Activated CD8-positive, alpha-beta memory T cell treated with anti-CD3 and anti-CD28 coated beads for 48 hours (primary cell): ENCODE measurements at regions not wholly inside any gene's neighbourhood (a gene's known extent, or its start where the extent isn't known, plus 50 kb on each side); places are given as distances from the start of the nearest gene placed in this dataset.

Source experiments
- DNase-seq, 3 experiments: peaks; one replicate each; pipeline ENCODE4 v3.0.0-alpha.2; 2020; ENCODE audit warnings: low read depth in 2 of 3, low spot score in 2 of 3

DNA sequence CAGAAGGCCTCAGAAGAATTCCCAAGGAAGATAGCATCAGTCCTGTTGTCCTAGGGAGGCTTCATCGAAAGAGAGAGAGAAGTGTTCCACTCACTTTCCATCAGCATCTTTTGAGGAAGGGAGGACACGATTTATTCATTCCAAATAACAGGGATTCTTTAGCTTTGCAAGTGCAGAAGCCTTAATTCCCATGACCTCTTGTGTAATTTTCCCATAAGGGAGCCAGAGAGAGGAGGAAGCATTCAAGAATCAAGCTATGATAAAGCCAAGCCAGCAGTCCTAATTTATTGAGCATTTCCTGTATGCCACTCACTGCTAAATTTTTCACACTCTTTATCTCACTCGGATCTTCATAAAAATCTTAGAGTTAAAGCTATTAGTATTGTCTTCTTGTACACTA, 169.7 kb upstream of the MITF start:
- no peak for DNase-seq

DNA sequence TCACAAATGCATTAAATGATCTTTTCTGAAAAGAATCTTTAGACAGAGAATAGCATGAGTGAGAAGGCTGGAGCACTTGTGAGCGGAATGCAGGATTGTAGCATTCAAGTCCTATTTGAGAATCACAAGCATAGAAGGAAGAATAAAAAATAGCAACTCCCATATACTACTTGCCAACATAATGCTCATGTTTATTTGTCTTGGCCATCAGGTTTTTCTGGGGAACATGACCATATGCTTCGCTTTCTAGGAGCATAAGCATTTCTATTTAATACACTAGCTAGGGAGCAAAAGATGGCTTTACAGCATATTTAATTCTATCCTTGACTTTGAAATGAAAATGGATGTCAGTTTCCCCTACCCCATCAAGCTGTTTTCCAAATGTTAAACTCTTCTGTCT, 170.3 kb upstream of the MITF start:
- no peak for DNase-seq

DNA sequence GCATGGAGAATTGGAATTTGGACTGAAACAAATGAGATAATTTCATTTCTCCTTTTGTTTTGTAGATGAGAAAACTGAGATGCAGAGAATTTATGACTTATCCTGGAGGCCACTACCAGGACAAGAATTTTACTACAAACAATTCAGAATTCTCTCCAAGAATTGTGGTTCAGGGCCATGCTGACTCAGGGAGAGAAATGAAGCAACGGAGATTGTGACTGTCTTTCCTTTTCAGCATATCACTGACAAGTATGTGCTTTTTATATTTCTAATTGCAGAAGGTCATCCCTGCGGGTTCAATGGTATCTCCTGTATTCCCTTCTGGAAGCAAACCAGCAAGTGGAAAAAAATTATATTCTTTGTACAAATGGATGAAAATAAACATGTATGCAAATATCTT, 170.8 kb upstream of the MITF start:
- DNase-seq = no peak

DNA sequence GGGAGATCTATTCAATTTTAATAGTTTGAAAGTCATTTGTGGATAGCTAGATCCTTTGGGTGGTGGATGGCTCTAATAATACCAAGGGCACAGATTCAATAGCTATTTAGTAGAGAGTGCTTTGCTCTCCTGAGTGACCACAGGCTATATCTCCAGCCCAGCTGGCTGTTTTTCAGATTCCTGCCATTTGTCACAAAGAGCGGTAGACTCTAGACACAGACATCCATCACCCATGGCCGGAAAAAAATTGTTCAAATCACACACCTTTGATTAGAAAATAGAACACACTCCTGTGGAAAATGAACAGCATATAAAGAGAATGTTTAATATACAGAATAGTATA, 171.6 kb upstream of the MITF start:
- no peak for DNase-seq

DNA sequence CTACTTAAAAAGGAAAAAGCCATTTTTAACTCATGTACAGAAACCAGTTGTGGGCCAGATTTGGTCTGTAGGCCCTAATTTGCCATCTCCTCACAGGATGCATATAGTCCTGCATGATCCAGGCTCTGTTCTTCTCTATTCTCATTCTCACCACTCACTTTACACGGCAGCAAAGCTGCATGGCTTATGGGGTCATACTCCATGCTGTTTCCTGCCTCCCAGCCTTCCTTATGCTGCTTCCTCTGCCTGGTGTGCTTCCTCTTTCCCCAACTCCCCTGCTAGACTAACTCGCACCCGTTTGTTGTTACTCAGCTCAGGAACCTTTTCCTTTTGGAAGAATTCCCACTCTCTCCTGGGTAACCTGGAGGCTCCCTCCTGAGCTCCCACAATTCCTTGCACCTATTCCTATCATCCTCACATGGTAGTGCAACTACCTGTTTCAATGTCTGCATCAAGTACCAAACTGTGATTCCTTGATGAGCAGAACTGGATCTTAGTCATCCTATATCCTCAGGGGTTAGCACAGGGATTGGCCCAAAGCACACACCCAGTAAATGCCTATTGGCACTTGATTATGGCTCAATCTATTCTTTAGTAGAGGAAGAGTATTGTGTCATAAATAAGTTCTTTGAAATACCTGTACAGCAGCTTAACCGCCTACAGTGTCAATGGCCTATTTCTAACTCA, 172.1 kb upstream of the MITF start:
- no peak for DNase-seq

DNA sequence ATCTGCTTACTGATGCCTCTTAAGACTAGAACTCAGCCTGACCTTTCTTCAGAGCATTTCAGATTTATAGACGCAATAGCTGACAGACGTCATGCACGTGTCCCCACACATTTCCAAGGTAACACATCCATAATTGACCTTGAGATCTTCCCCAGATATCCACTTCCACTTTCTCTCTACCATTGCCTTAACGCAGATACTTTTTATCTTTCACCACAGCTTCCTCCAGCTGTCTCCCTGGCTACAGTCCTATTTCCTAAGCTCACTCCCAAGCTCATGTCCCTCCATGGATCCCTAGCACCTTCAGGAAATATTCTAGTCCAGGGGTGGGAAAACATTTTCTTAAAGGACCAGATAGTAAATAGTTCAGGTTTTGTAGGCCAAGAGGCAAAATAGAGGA, 173.0 kb upstream of the MITF start:
- DNase-seq = no peak

DNA sequence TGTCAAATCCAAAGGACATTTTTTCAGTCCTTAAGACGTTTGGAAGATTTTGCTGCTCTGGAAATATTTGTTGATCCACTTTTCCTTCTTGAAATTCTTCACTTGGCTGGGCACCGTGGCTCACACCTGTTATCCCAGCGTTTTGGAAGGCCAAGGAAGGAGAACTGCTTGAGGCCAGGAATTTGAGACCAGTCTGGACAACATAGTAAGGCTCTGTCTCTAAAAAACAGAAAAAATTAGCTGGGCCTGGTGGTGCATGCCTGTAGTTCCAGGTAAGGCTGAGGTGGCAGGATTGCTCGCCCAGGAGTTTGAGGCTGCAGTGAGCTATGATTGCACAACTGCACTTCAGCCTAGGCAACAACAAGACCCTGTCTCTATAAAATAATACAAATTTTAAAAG, 173.9 kb upstream of the MITF start:
- no peak for DNase-seq

DNA sequence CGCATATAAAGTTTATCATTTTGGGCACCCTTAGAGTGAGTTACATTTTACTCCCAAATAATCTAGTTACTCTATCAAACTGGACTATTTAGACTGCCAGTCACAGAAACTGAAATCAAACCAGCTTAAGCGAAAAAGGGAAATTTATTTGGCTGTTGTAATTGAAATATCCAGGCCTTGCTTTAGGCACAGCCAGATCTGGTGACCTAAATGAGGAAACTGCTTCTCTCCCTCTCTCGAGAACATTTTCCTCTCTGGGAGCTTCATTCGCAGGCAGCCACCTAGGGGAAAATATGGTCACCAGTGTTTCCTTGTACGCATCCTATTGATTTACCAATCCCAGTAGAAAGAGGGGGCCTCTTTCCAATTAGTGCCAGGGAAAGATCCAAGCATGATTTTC, 175.3 kb upstream of the MITF start:
- DNase-seq = no peak

DNA sequence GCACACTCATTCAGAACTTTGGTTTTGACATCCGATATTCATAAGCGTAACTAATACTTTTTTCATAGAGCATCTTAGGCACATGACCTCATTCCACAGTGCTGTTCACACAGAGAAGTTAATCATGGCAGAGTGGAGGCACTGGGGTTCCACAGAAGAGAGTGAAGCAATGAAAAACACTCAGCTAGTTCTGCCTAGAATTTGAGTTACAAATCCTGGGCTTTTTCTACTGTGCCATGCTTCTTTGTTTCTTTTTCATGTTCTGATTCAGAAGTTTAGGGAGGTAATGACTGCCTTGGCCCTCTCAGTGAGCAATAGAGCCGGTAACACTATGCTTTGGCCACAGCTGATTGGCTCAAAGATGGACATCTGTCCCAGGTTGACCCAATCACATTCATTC, 176.1 kb upstream of the MITF start:
- DNase-seq = no peak

DNA sequence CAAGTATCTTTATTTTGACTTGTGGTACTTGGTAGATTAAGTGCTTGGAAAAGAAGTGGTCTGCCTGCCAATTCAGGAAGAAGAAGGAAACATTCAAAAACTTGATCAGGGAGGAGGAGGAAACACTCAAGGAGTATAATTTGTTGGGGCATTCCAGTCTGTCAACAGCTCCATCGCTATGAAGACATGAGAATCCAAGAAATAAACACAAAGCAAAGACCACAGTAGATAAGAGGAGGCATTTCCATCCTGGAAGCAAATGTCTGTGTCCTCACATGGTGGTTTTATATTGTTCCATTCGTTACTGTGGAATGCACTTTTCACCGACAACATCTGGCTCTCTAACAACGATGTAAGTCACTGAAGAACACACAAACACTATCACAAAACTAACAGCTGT, 176.1 kb upstream of the FRMD4B start:
- no peak for DNase-seq

DNA sequence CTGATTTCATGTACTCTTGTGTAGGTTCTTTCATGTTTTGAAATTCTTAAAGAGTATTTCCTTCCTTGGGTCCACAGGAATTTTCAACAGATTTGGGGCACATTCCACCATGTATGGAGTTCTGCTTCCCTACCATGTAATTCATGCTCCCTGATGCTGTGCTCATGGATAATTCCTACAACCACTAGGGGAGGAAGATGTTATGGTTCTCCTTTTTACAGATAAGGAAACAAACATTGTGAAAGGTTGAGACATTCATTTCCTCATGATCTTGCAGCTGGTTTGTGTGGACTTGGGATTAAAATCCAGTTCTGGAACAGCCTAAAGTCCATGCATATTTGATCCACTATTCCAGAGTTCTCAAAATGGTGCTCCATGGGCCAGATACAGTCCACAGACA, 174.9 kb upstream of the FRMD4B start:
- DNase-seq = no peak

DNA sequence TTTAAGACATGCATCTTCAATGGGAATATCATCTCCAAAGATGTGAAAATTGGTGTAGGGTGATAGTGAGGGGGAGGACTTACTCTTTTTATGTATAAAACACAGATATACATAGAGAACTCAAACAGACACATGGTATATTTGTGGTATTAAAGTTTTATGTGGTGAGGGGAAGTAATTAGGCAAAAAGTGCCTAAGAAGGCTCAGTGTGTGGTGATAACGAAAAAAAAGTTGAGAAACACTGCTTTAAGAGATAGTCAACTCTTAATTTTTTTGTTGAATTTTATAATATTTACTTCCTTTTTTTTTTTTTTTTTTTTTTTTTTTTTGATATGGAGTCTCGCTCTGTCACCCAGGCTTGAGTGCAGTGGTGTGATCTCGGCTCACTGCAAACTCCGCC, 174.2 kb upstream of the FRMD4B start:
- no peak for DNase-seq

DNA sequence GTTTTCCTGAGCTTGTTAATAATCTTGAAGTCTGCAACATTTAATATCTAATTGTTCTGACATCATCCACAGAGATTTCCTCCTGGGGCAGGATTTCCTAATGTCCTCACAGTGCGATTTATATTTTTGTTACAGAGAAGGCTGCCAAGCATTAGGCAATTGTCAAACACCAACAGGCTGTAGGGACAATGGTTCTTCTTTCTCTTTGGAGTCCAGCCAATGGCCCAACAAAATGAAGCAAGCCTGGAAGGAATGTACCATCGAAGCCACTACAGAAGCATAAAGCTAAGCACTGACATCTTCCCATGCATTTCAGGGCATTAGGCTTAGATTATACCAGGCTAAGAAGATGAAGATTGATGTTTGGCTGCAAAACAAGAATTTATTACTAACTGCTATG, 173.0 kb upstream of the FRMD4B start:
- no peak for DNase-seq

DNA sequence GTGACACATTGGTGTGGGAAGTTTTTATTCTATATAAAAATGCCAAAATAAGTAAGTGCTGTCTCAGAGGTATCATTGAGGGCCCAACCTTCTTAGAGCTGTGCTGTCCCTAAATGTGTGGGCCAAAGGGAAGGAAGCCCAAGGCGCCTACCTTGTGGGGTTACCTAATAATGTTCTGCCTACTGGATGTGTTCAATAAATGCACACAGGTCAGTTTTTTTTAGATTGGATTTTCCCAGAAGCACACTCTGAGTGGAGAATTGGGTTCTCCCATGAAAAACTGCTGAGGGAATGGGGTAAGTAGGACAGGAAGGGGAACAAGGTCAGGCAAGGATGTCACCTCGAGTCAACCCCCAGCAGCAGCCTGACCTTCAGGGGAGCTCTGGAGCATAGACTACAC, 168.7 kb upstream of the FRMD4B start:
- DNase-seq = no peak

DNA sequence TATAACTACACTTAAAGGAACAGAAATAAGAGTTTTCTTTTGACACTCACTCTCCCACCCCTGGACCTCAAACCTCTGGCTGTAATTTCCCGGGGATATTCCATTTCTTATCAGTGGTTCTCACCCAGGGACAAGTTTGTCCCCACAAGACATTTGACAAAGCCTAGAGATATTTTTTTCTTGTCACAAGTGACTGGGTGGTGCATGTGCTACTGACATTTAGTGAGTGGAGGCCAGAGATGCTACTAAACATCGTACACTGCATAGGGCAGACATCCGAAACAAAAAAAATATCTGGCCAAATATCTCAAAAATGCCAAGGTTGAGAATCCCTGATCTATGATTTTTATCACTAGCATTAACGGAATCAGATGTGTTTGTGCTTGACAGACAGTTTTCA, 168.0 kb upstream of the FRMD4B start:
- no peak for DNase-seq

DNA sequence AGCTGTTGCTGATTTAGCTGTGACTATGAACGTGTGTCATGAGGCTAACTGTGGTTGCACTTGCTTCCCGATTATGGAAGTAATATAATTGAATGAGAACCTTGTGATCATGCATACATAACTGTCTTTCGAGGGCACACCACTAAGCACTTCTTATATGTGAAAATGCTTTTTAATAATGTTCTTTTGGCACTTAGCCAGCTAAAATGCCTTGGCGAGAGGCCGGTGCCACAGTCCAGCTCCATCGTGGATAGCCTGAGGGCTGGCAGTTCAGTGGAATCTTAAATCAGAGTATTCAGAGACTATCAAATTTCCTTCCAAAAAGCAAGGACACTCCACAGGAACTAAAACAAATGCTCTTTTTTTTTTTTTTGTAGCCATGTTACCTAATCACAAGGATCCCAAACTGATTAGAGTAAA, 161.6 kb upstream of the FRMD4B start:
- no peak for DNase-seq

DNA sequence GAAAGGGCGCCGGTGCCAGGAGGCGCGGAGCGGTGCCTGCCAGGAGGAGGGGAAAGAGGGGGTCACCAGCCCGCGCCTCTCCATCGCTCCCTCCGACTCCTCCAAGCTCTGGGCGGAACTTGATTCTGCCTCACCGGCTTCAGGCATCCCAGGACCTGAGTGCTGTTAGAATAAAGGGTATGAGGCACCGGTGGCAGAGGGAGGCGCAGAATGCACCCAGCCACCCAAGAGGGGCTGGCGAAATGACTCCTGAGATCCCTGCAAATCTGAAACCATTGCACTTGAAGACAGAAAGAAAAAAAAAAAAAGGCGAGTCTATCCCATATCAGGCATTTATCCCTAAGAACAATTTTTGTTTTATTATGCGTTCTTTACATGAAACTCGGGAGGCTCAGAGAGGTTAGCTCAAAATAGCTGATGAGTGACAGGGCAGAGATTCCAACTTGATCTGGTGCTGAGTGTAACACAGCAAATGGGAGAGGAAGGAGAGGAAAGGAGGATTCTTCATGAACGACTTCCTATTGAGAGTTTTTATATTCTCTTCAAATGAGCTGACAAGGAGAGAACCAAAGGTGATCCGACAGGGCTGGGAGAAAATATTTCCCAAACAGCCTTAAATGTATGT, 157.0 kb upstream of the FRMD4B start:
- no peak for DNase-seq

DNA sequence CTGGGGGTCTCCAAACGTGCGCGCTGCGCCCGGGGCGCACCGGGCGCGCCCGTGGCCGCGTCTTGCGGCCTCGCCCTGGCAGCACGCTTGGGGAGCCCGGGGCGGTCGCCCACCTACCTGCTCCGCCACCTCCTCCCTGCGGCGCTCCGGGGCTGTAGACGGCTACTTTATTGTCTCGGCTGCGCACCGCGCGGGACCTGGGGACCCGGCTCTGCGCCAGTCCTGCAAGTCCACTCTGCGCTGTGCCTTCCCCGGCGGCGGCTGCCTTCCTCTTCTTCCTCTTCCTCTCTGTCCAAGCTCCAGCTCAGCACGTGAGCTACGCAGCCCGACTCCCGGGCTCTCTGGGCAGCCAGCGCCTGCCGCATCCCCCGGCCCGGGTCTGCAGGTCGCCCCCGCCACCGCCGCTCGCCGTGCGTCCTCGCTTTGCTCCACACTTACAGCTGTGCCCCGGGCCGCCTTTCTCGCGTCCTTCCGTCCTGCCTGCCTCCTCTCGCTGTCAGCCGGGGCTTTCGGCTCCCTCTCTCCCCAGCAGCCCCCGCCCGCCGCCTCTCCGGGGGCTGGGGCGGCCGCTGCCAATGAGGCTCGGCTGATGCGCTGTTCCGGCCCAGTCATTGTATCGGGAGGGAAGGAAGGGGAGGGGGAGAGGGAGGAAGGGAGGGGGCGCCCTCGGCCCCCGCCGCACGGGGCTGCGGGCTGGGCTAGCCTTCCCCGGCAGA, 156.4 kb upstream of the FRMD4B start:
- DNase-seq = no peak

DNA sequence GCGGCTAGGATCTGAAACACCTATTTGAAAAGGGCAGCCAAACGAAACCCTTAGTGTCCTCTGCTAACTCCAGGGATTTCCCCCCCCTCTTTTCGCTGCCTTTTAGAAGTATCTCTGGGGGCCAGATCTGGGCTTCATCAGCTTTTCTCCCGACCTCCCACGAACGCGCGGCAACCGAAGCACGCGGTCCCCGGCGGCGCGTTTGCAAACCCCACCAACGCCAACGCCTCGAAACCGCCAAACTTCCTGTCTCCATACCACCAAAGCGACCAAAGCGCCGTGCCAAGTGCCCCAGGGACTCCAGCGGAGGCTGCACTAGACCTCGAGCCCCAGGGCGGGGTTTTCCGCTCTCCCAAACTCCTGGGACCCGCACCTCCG, 155.8 kb upstream of the FRMD4B start:
- peak in 1 of 3 experiments; percentile 0 for DNase-seq

DNA sequence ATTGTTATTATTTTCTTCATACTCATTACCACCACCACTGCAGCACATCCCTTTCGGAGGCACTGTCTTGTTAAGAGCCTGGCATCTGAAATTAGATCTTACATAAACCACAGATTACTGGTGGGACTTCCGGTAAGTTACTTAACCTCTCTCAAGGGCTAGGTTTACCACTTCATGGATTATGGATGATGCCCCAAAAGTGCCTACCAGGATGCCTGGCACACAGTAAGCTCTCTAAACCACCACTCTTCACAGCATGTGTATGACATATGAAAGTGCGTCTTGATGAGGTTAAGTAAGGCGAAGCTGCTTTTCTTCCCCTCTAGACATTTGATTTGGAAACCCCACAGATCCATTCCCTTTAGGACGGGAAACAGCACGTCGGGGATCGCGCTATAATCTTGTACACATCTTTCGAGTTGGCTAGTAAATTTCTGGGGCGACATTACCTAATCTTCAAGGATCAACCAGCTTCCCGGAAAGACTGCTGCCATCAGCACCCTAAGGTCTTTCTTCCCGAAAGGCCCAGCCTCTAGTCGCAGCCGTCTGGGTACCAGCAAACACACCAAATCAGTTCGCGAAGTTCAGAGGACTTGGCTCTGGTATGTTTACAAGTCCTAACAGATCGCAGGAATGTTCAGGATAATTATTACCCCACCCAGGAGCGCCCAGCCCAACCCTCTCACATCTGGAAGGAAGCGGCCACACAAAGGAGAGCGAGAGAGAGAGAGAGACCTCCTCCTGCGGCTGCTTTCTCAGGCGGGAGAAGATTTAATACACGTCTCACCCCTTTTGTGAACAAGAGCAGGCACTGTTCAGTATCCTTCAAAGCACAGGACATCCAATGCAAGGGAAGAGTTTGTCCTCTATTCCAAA, 155.1 kb upstream of the FRMD4B start:
- no peak for DNase-seq

DNA sequence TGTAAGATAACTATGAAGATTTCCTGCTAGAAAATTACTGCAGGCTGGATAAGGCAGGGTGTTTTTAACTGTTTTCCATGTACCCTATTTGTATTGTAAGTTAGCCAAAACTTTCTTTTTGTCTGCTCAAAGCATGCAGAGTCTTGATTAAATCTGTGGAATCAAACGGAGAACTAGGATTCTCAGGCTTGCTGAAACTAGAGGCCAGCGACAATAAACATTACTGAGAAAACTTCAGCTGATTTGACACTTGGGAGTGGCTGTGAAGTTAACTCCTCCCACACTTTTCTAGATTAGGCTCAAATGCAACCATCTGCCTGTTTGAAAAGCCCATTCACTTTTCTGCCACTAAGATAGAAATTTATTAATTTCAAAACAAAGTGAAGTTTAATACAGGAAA, 153.2 kb upstream of the FRMD4B start:
- DNase-seq = no peak

DNA sequence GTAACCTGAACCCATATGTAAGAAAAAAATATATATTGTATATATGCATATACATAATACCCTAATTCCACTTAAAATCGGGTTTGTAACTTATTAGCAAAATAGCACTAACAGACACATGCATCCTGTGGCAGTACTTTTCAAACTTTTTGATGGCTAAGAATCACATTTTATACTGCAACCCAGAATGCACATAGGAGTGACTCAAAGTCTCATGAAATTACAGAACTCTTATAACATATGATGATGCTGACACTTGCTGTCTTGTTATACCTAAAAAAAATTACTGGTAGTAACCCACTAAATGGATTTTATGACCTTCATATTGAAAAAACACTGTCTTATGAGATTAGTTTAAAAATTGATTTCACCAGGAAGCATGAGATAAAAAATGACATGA, 152.4 kb upstream of the FRMD4B start:
- no peak for DNase-seq
